Neural progenitor cell (in vitro differentiated cells): ENCODE measurements at regions not wholly inside any gene's neighbourhood (a gene's known extent, or its start where the extent isn't known, plus 50 kb on each side); places are given as distances from the start of the nearest gene placed in this dataset.

Experiments
- CTCF ChIP-seq: fragments of 200-600 bp; sonication (generic); IDR thresholded peaks from 2 replicates; pipeline ENCODE4 v1.5.1; 2017; ENCODE audit warnings: antibody characterized with exemption, mild to moderate bottlenecking
- EZH2 ChIP-seq: fragments of 200-600 bp; sonication (generic); IDR thresholded peaks from 2 replicates; pipeline ENCODE4 v1.6.1; 2017; ENCODE audit warnings: antibody characterized with exemption, mild to moderate bottlenecking, moderate library complexity

- TF ChIP-seq EZH2 (no peak), CTCF (no peak)
Observed at GRCh38 chr13:80584785-80585184, 243.9 kb upstream of the SPRY2 start.
